ENCODE measurements at regions not wholly inside any gene's neighbourhood (a gene's known extent, or its start where the extent isn't known, plus 50 kb on each side); places are given as distances from the start of the nearest gene placed in this dataset.

DNA sequence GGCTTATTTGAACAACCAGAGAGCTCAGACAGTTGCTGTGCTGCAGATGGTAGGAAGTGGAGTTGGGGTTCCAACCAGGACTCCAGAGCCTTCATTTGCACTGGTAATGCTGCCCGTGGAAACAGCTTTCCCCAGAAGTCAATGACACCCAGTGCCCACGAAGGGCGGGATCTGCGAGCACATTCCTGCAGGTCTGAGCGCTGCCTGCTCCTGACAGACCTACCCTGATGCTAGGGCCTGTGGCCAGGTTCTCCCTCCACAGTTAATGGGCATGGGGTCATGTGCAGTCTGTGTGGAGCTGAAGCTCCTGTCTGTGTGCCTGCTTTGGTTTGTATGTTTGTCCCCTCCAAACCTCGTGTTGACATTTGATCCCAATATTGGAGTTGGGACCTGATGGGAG lies 299.0 kb upstream of the HS6ST1 start:
- Histone ChIP-seq H3K4me3 (ENCODE audit: low read depth in 1 of 3, low read length in 3 of 3) (no peak overlapping the region), H3K27me3 (ENCODE audit: control insufficient read depth in 4 of 4, insufficient read depth in 4 of 4, low read length in 3 of 4) (no peaks in the 10 kb centered on the region), H3K27ac (ENCODE audit: low read depth in 1 of 2, low read length in 2 of 2) (no peak overlapping the region), H3K4me1 (ENCODE audit: control insufficient read depth in 4 of 4, insufficient read depth in 4 of 4, low read length in 3 of 4) (no peaks in the 10 kb centered on the region), H3K9ac (ENCODE audit: low read depth in 1 of 2, low read length in 2 of 2) (no peak overlapping the region), H3K9me3 (ENCODE audit: control insufficient read depth in 4 of 4, low read length in 3 of 4) (no peaks in the 10 kb centered on the region), H3K36me3 (ENCODE audit: control insufficient read depth in 4 of 4, insufficient read depth in 3 of 4, low read depth in 1 of 4, low read length in 3 of 4) (no peaks in the 10 kb centered on the region)
- WGBS, result 89% methylated on average over 6 of the region's 6 CpGs
- TF ChIP-seq RXRA (IDR thresholded peaks at IDR 0.05) (no peak), YY1 (IDR thresholded peaks at IDR 0.05) (no peak), HNF4G (IDR thresholded peaks at IDR 0.05) (no peak), EGR1 (IDR thresholded peaks at IDR 0.05; ENCODE audit: low read depth in 2 of 2) (no peak), TAF1 (conservative IDR thresholded peaks at IDR 0.05) (no peak), RAD21 (IDR thresholded peaks at IDR 0.05) (no peak), FOXA1 (IDR thresholded peaks at IDR 0.05) (no peak), SP1 (IDR thresholded peaks at IDR 0.05) (no peak), FOXA2 (IDR thresholded peaks at IDR 0.05) (no peak), JUND (IDR thresholded peaks at IDR 0.05) (no peak), HNF4A (conservative IDR thresholded peaks at IDR 0.05) (no peak), NR2F2 (IDR thresholded peaks at IDR 0.05) (no peak)
- TF ChIP-seq, protein P1, sequence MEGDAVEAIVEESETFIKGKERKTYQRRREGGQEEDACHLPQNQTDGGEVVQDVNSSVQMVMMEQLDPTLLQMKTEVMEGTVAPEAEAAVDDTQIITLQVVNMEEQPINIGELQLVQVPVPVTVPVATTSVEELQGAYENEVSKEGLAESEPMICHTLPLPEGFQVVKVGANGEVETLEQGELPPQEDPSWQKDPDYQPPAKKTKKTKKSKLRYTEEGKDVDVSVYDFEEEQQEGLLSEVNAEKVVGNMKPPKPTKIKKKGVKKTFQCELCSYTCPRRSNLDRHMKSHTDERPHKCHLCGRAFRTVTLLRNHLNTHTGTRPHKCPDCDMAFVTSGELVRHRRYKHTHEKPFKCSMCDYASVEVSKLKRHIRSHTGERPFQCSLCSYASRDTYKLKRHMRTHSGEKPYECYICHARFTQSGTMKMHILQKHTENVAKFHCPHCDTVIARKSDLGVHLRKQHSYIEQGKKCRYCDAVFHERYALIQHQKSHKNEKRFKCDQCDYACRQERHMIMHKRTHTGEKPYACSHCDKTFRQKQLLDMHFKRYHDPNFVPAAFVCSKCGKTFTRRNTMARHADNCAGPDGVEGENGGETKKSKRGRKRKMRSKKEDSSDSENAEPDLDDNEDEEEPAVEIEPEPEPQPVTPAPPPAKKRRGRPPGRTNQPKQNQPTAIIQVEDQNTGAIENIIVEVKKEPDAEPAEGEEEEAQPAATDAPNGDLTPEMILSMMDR (IDR thresholded peaks at IDR 0.05; ENCODE audit: low read depth, low read length, missing input control), result no peak
- TF ChIP-seq, protein P2, sequence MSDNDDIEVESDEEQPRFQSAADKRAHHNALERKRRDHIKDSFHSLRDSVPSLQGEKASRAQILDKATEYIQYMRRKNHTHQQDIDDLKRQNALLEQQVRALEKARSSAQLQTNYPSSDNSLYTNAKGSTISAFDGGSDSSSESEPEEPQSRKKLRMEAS (IDR thresholded peaks at IDR 0.05), result no peak
- TF ChIP-seq, protein P3, sequence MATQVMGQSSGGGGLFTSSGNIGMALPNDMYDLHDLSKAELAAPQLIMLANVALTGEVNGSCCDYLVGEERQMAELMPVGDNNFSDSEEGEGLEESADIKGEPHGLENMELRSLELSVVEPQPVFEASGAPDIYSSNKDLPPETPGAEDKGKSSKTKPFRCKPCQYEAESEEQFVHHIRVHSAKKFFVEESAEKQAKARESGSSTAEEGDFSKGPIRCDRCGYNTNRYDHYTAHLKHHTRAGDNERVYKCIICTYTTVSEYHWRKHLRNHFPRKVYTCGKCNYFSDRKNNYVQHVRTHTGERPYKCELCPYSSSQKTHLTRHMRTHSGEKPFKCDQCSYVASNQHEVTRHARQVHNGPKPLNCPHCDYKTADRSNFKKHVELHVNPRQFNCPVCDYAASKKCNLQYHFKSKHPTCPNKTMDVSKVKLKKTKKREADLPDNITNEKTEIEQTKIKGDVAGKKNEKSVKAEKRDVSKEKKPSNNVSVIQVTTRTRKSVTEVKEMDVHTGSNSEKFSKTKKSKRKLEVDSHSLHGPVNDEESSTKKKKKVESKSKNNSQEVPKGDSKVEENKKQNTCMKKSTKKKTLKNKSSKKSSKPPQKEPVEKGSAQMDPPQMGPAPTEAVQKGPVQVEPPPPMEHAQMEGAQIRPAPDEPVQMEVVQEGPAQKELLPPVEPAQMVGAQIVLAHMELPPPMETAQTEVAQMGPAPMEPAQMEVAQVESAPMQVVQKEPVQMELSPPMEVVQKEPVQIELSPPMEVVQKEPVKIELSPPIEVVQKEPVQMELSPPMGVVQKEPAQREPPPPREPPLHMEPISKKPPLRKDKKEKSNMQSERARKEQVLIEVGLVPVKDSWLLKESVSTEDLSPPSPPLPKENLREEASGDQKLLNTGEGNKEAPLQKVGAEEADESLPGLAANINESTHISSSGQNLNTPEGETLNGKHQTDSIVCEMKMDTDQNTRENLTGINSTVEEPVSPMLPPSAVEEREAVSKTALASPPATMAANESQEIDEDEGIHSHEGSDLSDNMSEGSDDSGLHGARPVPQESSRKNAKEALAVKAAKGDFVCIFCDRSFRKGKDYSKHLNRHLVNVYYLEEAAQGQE (IDR thresholded peaks at IDR 0.05), result no peak
- TF ChIP-seq, protein P4, sequence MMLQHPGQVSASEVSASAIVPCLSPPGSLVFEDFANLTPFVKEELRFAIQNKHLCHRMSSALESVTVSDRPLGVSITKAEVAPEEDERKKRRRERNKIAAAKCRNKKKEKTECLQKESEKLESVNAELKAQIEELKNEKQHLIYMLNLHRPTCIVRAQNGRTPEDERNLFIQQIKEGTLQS (IDR thresholded peaks at IDR 0.05), result no peak
- TF ChIP-seq, protein P5, sequence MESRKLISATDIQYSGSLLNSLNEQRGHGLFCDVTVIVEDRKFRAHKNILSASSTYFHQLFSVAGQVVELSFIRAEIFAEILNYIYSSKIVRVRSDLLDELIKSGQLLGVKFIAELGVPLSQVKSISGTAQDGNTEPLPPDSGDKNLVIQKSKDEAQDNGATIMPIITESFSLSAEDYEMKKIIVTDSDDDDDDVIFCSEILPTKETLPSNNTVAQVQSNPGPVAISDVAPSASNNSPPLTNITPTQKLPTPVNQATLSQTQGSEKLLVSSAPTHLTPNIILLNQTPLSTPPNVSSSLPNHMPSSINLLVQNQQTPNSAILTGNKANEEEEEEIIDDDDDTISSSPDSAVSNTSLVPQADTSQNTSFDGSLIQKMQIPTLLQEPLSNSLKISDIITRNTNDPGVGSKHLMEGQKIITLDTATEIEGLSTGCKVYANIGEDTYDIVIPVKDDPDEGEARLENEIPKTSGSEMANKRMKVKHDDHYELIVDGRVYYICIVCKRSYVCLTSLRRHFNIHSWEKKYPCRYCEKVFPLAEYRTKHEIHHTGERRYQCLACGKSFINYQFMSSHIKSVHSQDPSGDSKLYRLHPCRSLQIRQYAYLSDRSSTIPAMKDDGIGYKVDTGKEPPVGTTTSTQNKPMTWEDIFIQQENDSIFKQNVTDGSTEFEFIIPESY (IDR thresholded peaks at IDR 0.05), result no peak
- no peak for DNase-seq (ENCODE audit: low spot score)

DNA sequence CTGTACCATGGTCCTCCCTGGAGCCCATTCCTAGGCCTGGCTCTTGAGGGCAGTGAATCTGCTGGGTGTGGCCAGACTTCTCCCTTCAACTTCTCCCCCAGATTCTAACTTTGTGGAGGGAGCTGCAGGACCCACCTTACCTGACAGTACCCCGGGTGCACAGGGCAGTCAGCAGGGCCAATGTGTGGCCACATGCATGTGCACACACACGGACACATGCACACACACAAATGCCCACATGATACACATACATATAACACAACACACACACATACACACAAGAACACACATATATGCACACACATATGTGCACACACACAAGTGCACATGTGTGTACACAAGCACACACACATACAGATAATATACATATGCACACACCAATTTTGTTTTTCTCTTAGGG lies 300.0 kb upstream of the HS6ST1 start:
- TF ChIP-seq YY1 (IDR thresholded peaks at IDR 0.05), result no peak
- Histone ChIP-seq H3K27me3 (ENCODE audit: control insufficient read depth in 4 of 4, insufficient read depth in 4 of 4, low read length in 3 of 4) (no peaks in the 10 kb centered on the region), H3K27ac (ENCODE audit: low read depth in 1 of 2, low read length in 2 of 2) (no peak overlapping the region), H3K9ac (ENCODE audit: low read depth in 1 of 2, low read length in 2 of 2) (no peak overlapping the region), H3K36me3 (ENCODE audit: control insufficient read depth in 4 of 4, insufficient read depth in 3 of 4, low read depth in 1 of 4, low read length in 3 of 4) (no peaks in the 10 kb centered on the region), H3K4me1 (ENCODE audit: control insufficient read depth in 4 of 4, insufficient read depth in 4 of 4, low read length in 3 of 4) (no peaks in the 10 kb centered on the region), H3K9me3 (ENCODE audit: control insufficient read depth in 4 of 4, low read length in 3 of 4) (no peaks in the 10 kb centered on the region), H3K4me3 (ENCODE audit: low read depth in 1 of 3, low read length in 3 of 3) (no peak overlapping the region)
- whole genome bisulfite sequencing, result 95% methylated on average over 2 of the region's 2 CpGs
- no peak for DNase-seq (ENCODE audit: low spot score)

All from liver (tissue), 8 donors.